Liver (tissue), 8 donors: ENCODE measurements at regions not wholly inside any gene's neighbourhood (a gene's known extent, or its start where the extent isn't known, plus 50 kb on each side); places are given as distances from the start of the nearest gene placed in this dataset.

ENCODE experiments used
- DNase-seq: peaks from one replicate; pipeline ENCODE4 v3.0.0-alpha.2; 2017; ENCODE audit warnings: low spot score
- H3K27ac ChIP-seq, 2 donors: one replicate each; pipeline ENCODE4 v1.7.0; 2013; ENCODE audit warnings: inconsistent platforms in 2 of 2, low read length in 2 of 2, control low read depth in 1 of 2, low read depth in 1 of 2, mild to moderate bottlenecking in 1 of 2
- H3K27me3 ChIP-seq, 4 donors: one replicate each; pipeline versions ENCODE4 v1.6.1 to v1.7.0; 2013; ENCODE audit warnings: low read length in 3 of 4, inconsistent platforms in 1 of 4, mild to moderate bottlenecking in 1 of 4, moderate library complexity in 1 of 4; ENCODE audit not compliant: control insufficient read depth in 4 of 4, insufficient read depth in 4 of 4
- H3K36me3 ChIP-seq, 4 donors: one replicate each; pipeline versions ENCODE4 v1.6.1 to v1.7.0; 2013; ENCODE audit warnings: low read length in 3 of 4, mild to moderate bottlenecking in 3 of 4, low read depth in 1 of 4, moderate library complexity in 1 of 4; ENCODE audit not compliant: control insufficient read depth in 4 of 4, insufficient read depth in 3 of 4
- H3K4me1 ChIP-seq, 4 donors: one replicate each; pipeline versions ENCODE4 v1.6.1 to v1.7.0; 2013; ENCODE audit warnings: low read length in 3 of 4, mild to moderate bottlenecking in 3 of 4, moderate library complexity in 1 of 4; ENCODE audit not compliant: control insufficient read depth in 4 of 4, insufficient read depth in 4 of 4
- H3K4me3 ChIP-seq, 3 donors: one replicate each; pipeline versions ENCODE4 v1.6.1 to v1.7.0; 2013; ENCODE audit warnings: low read length in 3 of 3, control low read depth in 1 of 3, low read depth in 1 of 3, mild to moderate bottlenecking in 1 of 3
- H3K9ac ChIP-seq, 2 donors: one replicate each; pipeline ENCODE4 v1.7.0; 2013; ENCODE audit warnings: low read length in 2 of 2, mild to moderate bottlenecking in 2 of 2, moderate library complexity in 2 of 2, control low read depth in 1 of 2, low read depth in 1 of 2
- H3K9me3 ChIP-seq, 4 donors: one replicate each; pipeline versions ENCODE4 v1.6.1 to v1.7.0; 2013; ENCODE audit warnings: low read length in 3 of 4; ENCODE audit not compliant: control insufficient read depth in 4 of 4
- EGR1 ChIP-seq, 2 donors: IDR thresholded peaks; 2 replicates each; pipeline ENCODE4 v1.6.1; 2016 to 2018; ENCODE audit warnings: antibody characterized with exemption in 2 of 2, low read depth in 2 of 2
- FOXA1 ChIP-seq: IDR thresholded peaks from 2 replicates; pipeline ENCODE4 v1.6.1; 2016; ENCODE audit warnings: antibody characterized with exemption
- FOXA2 ChIP-seq: IDR thresholded peaks from 2 replicates; pipeline ENCODE4 v1.6.1; 2016; ENCODE audit warnings: antibody characterized with exemption
- GABPA ChIP-seq, 2 donors: IDR thresholded peaks in 1 of 2; conservative IDR thresholded peaks in 1 of 2; 2 replicates each; pipeline ENCODE4 v1.6.1; 2016; ENCODE audit warnings: antibody characterized with exemption in 2 of 2, mild to moderate bottlenecking in 1 of 2, moderate library complexity in 1 of 2
- HNF4A ChIP-seq, 2 donors: conservative IDR thresholded peaks; 2 replicates each; pipeline ENCODE4 v1.6.1; 2016; ENCODE audit warnings: antibody characterized with exemption in 2 of 2, mild to moderate bottlenecking in 2 of 2
- NR2F2 ChIP-seq: IDR thresholded peaks from 2 replicates; pipeline ENCODE4 v1.6.1; 2016; ENCODE audit warnings: antibody characterized with exemption
- RAD21 ChIP-seq, 2 donors: IDR thresholded peaks; 2 replicates each; pipeline ENCODE4 v1.6.1; 2016; ENCODE audit warnings: antibody characterized with exemption in 2 of 2, mild to moderate bottlenecking in 2 of 2
- RXRA ChIP-seq, 2 donors: IDR thresholded peaks; 2 replicates each; pipeline ENCODE4 v1.6.1; 2017 to 2018; ENCODE audit warnings: antibody characterized with exemption in 2 of 2, mild to moderate bottlenecking in 1 of 2
- SP1 ChIP-seq: IDR thresholded peaks from 2 replicates; pipeline ENCODE4 v1.6.1; 2018; ENCODE audit warnings: antibody characterized with exemption, mild to moderate bottlenecking
- TAF1 ChIP-seq: conservative IDR thresholded peaks from 2 replicates; pipeline ENCODE4 v1.6.1; 2016; ENCODE audit warnings: antibody characterized with exemption, mild to moderate bottlenecking
- YY1 ChIP-seq: IDR thresholded peaks from 2 replicates; pipeline ENCODE4 v1.6.1; 2016; ENCODE audit warnings: antibody characterized with exemption, mild to moderate bottlenecking
- WGBS: extraction: QIAGEN DNeasy Blood & Tissue Kit; methylation state at CpG from one replicate; pipeline ENCODE4 v1.1.7; 2013; 5-methylcytosine and 5-hydroxymethylcytosine counted together
- TF ChIP-seq, protein P1 (sequence below): IDR thresholded peaks from 2 replicates; pipeline ENCODE4 v1.6.1; 2016; ENCODE audit warnings: antibody characterized with exemption
- TF ChIP-seq, protein P2 (sequence below): IDR thresholded peaks from 2 replicates; pipeline ENCODE4 v1.6.1; 2016; ENCODE audit warnings: antibody characterized with exemption, mild to moderate bottlenecking
- TF ChIP-seq, protein P3 (sequence below): fragments of 150-350 bp; IDR thresholded peaks from 2 replicates; pipeline ENCODE4 v1.5.1; 2017; ENCODE audit warnings: improper control_type of control experiment, low read depth, low read length; ENCODE audit not compliant: missing input control
- TF ChIP-seq, protein P4 (sequence below): IDR thresholded peaks from 2 replicates; pipeline ENCODE4 v1.6.1; 2016; ENCODE audit warnings: antibody characterized with exemption
- TF ChIP-seq, protein P5 (sequence below): IDR thresholded peaks from 2 replicates; pipeline ENCODE4 v1.6.1; 2016; ENCODE audit warnings: antibody characterized with exemption
- donor health status: healthy.
- donor health status: healthy.
- donor health status: healthy.
- donor health status: healthy.
- donor health status: healthy.

DNA sequence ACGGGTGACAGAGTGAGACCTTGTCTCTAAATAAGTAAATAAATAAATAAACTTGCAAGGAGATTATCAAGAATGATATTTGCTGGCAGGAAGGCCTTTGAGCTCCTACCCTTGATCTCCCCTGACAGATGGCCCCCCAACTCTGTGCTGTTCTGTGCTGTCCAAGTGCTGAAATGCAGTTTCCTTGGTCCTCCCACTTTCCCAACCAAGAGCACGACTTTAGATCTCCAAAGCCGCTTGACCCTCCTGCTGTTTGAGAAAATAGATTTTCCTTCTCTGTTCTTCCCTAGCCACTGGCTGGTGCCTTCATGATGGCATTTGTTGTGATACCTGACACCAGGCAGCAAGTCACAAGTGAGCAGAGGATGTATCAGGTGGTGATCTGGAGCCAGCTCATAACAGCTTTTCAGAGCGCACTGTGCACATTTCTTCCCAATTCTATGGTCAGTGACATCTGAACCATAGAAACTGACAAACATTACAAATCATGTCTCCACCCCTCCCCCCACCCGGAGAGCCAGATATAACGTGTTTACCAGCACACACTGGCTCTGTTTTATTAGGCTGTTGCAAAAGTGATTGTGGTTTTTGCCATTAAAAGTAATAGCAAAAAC is 80.0 kb upstream of the PUM3 start:
- WGBS: 42% methylated on average over 6 of the region's 6 CpGs
- Histone ChIP-seq H3K27ac (no peak overlapping the region), H3K27me3 (peaks cover 0 to 2% (median 0%) of the 10 kb centered on the region in 4 donors), H3K9ac (no peak overlapping the region), H3K4me1 (no peaks in the 10 kb centered on the region), H3K36me3 (no peaks in the 10 kb centered on the region), H3K4me3 (no peak overlapping the region), H3K9me3 (no peaks in the 10 kb centered on the region)
- DNase-seq: no peak
- TF ChIP-seq GABPA (IDR thresholded peaks at IDR 0.05 in 1 of 2, conservative IDR thresholded peaks at IDR 0.05 in 1 of 2): no peak
- no peak for TF ChIP-seq FOXA2
- TF ChIP-seq, protein P1, sequence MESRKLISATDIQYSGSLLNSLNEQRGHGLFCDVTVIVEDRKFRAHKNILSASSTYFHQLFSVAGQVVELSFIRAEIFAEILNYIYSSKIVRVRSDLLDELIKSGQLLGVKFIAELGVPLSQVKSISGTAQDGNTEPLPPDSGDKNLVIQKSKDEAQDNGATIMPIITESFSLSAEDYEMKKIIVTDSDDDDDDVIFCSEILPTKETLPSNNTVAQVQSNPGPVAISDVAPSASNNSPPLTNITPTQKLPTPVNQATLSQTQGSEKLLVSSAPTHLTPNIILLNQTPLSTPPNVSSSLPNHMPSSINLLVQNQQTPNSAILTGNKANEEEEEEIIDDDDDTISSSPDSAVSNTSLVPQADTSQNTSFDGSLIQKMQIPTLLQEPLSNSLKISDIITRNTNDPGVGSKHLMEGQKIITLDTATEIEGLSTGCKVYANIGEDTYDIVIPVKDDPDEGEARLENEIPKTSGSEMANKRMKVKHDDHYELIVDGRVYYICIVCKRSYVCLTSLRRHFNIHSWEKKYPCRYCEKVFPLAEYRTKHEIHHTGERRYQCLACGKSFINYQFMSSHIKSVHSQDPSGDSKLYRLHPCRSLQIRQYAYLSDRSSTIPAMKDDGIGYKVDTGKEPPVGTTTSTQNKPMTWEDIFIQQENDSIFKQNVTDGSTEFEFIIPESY: no peak
- TF ChIP-seq RAD21 (IDR thresholded peaks at IDR 0.05): no peak
- no peak for TF ChIP-seq RXRA (IDR thresholded peaks at IDR 0.05)
- no peak for TF ChIP-seq EGR1 (IDR thresholded peaks at IDR 0.05; ENCODE audit: low read depth in 2 of 2)
- TF ChIP-seq, protein P2, sequence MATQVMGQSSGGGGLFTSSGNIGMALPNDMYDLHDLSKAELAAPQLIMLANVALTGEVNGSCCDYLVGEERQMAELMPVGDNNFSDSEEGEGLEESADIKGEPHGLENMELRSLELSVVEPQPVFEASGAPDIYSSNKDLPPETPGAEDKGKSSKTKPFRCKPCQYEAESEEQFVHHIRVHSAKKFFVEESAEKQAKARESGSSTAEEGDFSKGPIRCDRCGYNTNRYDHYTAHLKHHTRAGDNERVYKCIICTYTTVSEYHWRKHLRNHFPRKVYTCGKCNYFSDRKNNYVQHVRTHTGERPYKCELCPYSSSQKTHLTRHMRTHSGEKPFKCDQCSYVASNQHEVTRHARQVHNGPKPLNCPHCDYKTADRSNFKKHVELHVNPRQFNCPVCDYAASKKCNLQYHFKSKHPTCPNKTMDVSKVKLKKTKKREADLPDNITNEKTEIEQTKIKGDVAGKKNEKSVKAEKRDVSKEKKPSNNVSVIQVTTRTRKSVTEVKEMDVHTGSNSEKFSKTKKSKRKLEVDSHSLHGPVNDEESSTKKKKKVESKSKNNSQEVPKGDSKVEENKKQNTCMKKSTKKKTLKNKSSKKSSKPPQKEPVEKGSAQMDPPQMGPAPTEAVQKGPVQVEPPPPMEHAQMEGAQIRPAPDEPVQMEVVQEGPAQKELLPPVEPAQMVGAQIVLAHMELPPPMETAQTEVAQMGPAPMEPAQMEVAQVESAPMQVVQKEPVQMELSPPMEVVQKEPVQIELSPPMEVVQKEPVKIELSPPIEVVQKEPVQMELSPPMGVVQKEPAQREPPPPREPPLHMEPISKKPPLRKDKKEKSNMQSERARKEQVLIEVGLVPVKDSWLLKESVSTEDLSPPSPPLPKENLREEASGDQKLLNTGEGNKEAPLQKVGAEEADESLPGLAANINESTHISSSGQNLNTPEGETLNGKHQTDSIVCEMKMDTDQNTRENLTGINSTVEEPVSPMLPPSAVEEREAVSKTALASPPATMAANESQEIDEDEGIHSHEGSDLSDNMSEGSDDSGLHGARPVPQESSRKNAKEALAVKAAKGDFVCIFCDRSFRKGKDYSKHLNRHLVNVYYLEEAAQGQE: no peak
- TF ChIP-seq, protein P3, sequence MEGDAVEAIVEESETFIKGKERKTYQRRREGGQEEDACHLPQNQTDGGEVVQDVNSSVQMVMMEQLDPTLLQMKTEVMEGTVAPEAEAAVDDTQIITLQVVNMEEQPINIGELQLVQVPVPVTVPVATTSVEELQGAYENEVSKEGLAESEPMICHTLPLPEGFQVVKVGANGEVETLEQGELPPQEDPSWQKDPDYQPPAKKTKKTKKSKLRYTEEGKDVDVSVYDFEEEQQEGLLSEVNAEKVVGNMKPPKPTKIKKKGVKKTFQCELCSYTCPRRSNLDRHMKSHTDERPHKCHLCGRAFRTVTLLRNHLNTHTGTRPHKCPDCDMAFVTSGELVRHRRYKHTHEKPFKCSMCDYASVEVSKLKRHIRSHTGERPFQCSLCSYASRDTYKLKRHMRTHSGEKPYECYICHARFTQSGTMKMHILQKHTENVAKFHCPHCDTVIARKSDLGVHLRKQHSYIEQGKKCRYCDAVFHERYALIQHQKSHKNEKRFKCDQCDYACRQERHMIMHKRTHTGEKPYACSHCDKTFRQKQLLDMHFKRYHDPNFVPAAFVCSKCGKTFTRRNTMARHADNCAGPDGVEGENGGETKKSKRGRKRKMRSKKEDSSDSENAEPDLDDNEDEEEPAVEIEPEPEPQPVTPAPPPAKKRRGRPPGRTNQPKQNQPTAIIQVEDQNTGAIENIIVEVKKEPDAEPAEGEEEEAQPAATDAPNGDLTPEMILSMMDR: no peak
- no peak for TF ChIP-seq TAF1
- TF ChIP-seq HNF4A (conservative IDR thresholded peaks at IDR 0.05): no peak
- TF ChIP-seq, protein P4, sequence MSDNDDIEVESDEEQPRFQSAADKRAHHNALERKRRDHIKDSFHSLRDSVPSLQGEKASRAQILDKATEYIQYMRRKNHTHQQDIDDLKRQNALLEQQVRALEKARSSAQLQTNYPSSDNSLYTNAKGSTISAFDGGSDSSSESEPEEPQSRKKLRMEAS: no peak
- TF ChIP-seq YY1: no peak
- TF ChIP-seq, protein P5, sequence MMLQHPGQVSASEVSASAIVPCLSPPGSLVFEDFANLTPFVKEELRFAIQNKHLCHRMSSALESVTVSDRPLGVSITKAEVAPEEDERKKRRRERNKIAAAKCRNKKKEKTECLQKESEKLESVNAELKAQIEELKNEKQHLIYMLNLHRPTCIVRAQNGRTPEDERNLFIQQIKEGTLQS: no peak
- TF ChIP-seq FOXA1: no peak
- no peak for TF ChIP-seq SP1
- TF ChIP-seq NR2F2: no peak
